Endothelial cell (in vitro differentiated cells): ENCODE measurements at regions not wholly inside any gene's neighbourhood (a gene's known extent, or its start where the extent isn't known, plus 50 kb on each side); places are given as distances from the start of the nearest gene placed in this dataset.

Source experiments
- DNase-seq: peaks from one replicate; pipeline ENCODE4 v3.0.0; 2021; ENCODE audit warnings: low spot score
- H3K27ac Mint-ChIP-seq: one replicate; pipeline ENCODE4 v1.8.0; 2021; ENCODE audit warnings: mixed read lengths, inconsistent platforms; ENCODE audit not compliant: unreplicated experiment
- H3K27me3 Mint-ChIP-seq: one replicate; pipeline ENCODE4 v1.8.0; 2021; ENCODE audit warnings: mild to moderate bottlenecking, moderate library complexity, mixed read lengths, inconsistent platforms; ENCODE audit not compliant: unreplicated experiment
- H3K36me3 Mint-ChIP-seq: one replicate; pipeline ENCODE4 v1.8.0; 2021; ENCODE audit warnings: mild to moderate bottlenecking, low read depth, mixed read lengths, inconsistent platforms; ENCODE audit not compliant: unreplicated experiment
- H3K4me1 Mint-ChIP-seq: one replicate; pipeline ENCODE4 v1.8.0; 2021; ENCODE audit warnings: mild to moderate bottlenecking, mixed read lengths, inconsistent platforms; ENCODE audit not compliant: unreplicated experiment
- H3K4me3 Mint-ChIP-seq: one replicate; pipeline ENCODE4 v1.8.0; 2021; ENCODE audit warnings: mild to moderate bottlenecking, mixed read lengths, inconsistent platforms; ENCODE audit not compliant: unreplicated experiment
- H3K9me3 Mint-ChIP-seq: one replicate; pipeline ENCODE4 v1.8.0; 2021; ENCODE audit warnings: mixed read lengths, inconsistent platforms; ENCODE audit not compliant: unreplicated experiment
- TF ChIP-seq, protein P1 (sequence below): fragments of 200-600 bp; sonication (generic); IDR thresholded peaks from one replicate; pipeline ENCODE4 v1.5.0; 2021; ENCODE audit warnings: antibody characterized with exemption; ENCODE audit not compliant: unreplicated experiment

DNA sequence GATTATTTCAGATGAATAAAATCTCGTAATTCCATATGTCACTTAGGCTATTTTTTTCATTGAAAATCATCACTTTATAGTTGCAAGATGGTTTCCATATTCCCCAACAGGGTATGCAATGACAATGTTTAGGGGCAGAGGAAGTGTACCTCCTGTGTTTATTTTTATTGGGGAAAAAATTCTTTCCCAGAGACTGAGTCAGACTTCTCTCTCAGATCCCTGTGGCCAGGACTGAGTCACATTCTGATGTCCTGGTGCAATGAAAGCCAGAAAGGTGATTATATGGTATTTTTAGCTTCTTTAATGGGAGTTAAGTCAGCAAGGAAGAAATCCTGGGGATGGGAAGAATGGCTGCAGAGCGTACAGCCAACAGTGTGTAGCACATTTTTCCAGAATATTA lies 196.9 kb upstream of the ALG10 start:
- Mint-ChIP-seq H3K27me3 (peaks cover 1% of the 10 kb centered on the region), H3K27ac (no peak overlapping the region), H3K4me1 (no peaks in the 10 kb centered on the region), H3K36me3 (no peaks in the 10 kb centered on the region), H3K9me3 (no peaks in the 10 kb centered on the region), H3K4me3 (no peak overlapping the region)
- TF ChIP-seq, protein P1, sequence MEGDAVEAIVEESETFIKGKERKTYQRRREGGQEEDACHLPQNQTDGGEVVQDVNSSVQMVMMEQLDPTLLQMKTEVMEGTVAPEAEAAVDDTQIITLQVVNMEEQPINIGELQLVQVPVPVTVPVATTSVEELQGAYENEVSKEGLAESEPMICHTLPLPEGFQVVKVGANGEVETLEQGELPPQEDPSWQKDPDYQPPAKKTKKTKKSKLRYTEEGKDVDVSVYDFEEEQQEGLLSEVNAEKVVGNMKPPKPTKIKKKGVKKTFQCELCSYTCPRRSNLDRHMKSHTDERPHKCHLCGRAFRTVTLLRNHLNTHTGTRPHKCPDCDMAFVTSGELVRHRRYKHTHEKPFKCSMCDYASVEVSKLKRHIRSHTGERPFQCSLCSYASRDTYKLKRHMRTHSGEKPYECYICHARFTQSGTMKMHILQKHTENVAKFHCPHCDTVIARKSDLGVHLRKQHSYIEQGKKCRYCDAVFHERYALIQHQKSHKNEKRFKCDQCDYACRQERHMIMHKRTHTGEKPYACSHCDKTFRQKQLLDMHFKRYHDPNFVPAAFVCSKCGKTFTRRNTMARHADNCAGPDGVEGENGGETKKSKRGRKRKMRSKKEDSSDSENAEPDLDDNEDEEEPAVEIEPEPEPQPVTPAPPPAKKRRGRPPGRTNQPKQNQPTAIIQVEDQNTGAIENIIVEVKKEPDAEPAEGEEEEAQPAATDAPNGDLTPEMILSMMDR: no peak
- no peak for DNase-seq

DNA sequence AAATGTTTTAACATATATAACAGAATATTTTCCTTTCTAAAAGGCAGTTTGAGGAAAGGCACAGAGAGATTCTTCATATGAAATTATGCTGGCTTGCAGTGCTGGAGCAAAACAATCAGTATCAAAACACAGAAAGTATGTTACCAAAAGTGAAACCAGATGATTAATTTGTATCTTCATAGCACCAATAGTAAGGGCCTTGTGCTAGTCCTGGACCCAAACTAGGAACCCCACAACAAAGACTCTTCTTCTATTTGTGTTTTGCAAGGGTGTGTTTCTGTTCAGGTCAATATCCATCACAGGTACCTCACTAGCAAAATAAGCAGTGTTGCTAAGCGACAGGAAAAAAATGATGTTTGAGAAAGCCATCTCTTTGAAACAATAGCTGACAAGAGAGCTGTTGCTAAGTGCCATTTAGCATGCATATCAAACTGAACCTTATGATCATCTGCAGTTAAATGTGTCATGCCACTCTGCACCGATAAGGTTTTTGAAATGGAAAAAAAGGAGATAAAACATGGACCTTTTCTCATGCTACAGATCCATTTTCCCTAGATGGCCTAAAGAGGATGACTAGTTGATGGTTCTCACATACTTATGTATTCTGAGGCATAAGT lies 196.2 kb upstream of the ALG10 start:
- no peak for DNase-seq
- H3K4me3 Mint-ChIP-seq: no peak overlapping the region

DNA sequence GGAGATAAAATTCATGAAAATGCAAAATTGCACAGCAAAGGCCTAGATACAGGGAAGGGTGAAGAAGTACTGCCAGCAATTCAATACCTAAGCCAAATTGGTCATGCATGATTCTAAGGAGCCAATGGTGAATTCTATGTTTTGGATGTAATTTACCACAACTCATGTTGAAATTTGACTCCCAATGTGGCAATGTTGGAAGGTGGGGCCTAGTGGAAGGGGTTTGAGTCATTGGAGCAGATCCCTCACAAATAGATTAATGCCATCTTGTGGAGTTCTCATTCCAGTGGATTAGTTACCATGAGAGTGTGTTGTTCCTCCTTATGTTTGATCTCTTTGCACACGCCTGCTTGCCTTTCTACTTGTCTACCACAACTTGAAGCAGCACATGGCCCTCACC lies 194.0 kb upstream of the ALG10 start:
- no peaks in the 10 kb centered on the region for H3K9me3 Mint-ChIP-seq
- H3K36me3 Mint-ChIP-seq: no peaks in the 10 kb centered on the region
- H3K27ac Mint-ChIP-seq: no peak overlapping the region
- H3K27me3 Mint-ChIP-seq: peaks cover 1% of the 10 kb centered on the region
- TF ChIP-seq, protein P1: no peak
- H3K4me3 Mint-ChIP-seq: no peak overlapping the region
- no peaks in the 10 kb centered on the region for H3K4me1 Mint-ChIP-seq
- no peak for DNase-seq

More for the DNA sequence above, 196.2 kb upstream of the ALG10 start:
- Mint-ChIP-seq H3K9me3 (no peaks in the 10 kb centered on the region), H3K4me1 (no peaks in the 10 kb centered on the region), H3K27me3 (peaks cover 1% of the 10 kb centered on the region), H3K36me3 (no peaks in the 10 kb centered on the region), H3K27ac (no peak overlapping the region)
- TF ChIP-seq, protein P1: no peak

DNA sequence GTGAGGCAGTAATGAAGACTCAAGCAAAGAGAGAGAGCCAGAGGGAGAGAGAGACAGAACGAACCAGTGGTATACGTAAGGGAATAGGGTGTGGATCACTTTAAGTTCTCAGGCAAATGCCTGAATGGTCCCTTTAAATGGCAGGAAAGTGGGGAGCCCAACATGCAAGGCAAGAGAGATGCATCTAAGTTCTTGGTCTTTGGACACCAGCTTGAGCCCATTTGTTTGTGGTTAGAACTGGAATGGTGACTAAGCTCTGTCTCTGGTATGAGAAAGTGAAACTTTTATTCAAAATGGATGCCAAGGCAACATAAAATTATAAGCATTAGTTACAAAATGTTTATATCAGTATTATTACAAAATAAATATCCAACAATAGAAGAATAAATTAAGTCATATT lies 192.2 kb upstream of the ALG10 start:
- no peaks in the 10 kb centered on the region for H3K4me1 Mint-ChIP-seq
- no peaks in the 10 kb centered on the region for H3K9me3 Mint-ChIP-seq
- H3K27ac Mint-ChIP-seq: no peak overlapping the region
- H3K27me3 Mint-ChIP-seq: peaks cover 1% of the 10 kb centered on the region
- TF ChIP-seq, protein P1: no peak
- no peaks in the 10 kb centered on the region for H3K36me3 Mint-ChIP-seq
- DNase-seq: no peak
- no peak overlapping the region for H3K4me3 Mint-ChIP-seq

DNA sequence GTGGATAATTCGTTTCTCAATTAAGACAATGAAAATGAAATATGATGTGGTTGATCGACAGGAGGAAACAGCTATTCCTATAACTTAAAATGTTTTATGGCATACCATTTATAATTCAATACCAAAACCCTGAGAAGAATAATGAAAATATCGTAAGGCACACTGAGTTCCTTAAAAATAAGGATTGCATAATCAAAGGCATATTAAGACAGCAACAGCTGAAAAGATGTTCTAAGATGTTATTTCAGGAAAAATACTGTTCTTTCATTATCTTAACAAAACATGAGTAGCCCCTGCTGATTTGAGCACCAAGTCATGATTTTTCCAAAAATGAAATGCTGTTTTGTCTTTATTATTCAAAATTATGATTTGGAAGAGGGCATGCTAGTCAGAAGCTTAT lies 189.4 kb upstream of the ALG10 start:
- TF ChIP-seq, protein P1: no peak
- H3K27ac Mint-ChIP-seq: no peak overlapping the region
- no peak overlapping the region for H3K4me3 Mint-ChIP-seq
- DNase-seq: no peak
- H3K36me3 Mint-ChIP-seq: no peaks in the 10 kb centered on the region
- no peaks in the 10 kb centered on the region for H3K9me3 Mint-ChIP-seq
- H3K4me1 Mint-ChIP-seq: no peaks in the 10 kb centered on the region
- H3K27me3 Mint-ChIP-seq: peaks cover 1% of the 10 kb centered on the region
